HepG2 (cell line): ENCODE measurements at regions not wholly inside any gene's neighbourhood (a gene's known extent, or its start where the extent isn't known, plus 50 kb on each side); places are given as distances from the start of the nearest gene placed in this dataset.

ENCODE experiments used
- AHR ChIP-seq: IDR thresholded peaks from 2 replicates; pipeline ENCODE4 v1.6.1; 2018; ENCODE audit warnings: missing genetic modification reagents, missing compliant biosample characterization
- FOSL2 ChIP-seq: sonication (generic); formaldehyde crosslinking; IDR thresholded peaks from 2 replicates; pipeline ENCODE4 v1.4.0; 2020; ENCODE audit warnings: missing genetic modification reagents
- HNF4G ChIP-seq, 2 experiments: sonication (generic) in 1 of 2; formaldehyde crosslinking in 1 of 2; IDR thresholded peaks; 2 replicates each; pipeline versions ENCODE4 v1.4.0 to v1.6.1; 2011 to 2020; ENCODE audit warnings: borderline replicate concordance in 2 of 2, low read depth in 2 of 2, mild to moderate bottlenecking in 2 of 2, low read length in 1 of 2, missing genetic modification reagents in 1 of 2, moderate library complexity in 1 of 2
- NONO ChIP-seq, 2 experiments: fragments of 450-650 bp in 1 of 2; sonication (generic) in 1 of 2; formaldehyde crosslinking in 1 of 2; IDR thresholded peaks in 1 of 2; conservative IDR thresholded peaks in 1 of 2; 2 replicates each; pipeline versions ENCODE4 v1.6.1 to v1.8.0; 2017 to 2022; ENCODE audit warnings: mild to moderate bottlenecking in 1 of 2, missing genetic modification reagents in 1 of 2, moderate library complexity in 1 of 2
- RFX3 ChIP-seq: IDR thresholded peaks from 2 replicates; pipeline ENCODE4 v1.6.1; 2016; ENCODE audit warnings: missing biosample characterization, missing genetic modification reagents
- RNF2 ChIP-seq: fragments of 450-650 bp; conservative IDR thresholded peaks from 2 replicates; pipeline ENCODE4 v1.6.1; 2016; ENCODE audit warnings: low read depth
- RXRB ChIP-seq: IDR thresholded peaks from 2 replicates; pipeline ENCODE4 v1.6.1; 2016; ENCODE audit warnings: borderline replicate concordance, missing genetic modification reagents, missing compliant biosample characterization
- SIN3A ChIP-seq: IDR thresholded peaks from 2 replicates; pipeline ENCODE4 v1.6.1; 2011; ENCODE audit warnings: low read depth, mild to moderate bottlenecking, control low read depth, low read length, borderline replicate concordance
- SRSF1 ChIP-seq: fragments of 200-400 bp; formaldehyde crosslinking; optimal IDR thresholded peaks from 2 replicates; pipeline ENCODE3; 2017; ENCODE audit warnings: mild to moderate bottlenecking, low read depth, low read length, moderate library complexity
- TFDP2 ChIP-seq: sonication (generic); formaldehyde crosslinking; IDR thresholded peaks from 2 replicates; pipeline ENCODE4 v1.4.0; 2020; ENCODE audit warnings: missing genetic modification reagents
- WIZ ChIP-seq: sonication (generic); formaldehyde crosslinking; IDR thresholded peaks from 2 replicates; pipeline ENCODE4 v1.5.1; 2020; ENCODE audit warnings: mild to moderate bottlenecking, missing genetic modification reagents
- YEATS4 ChIP-seq: sonication (generic); formaldehyde crosslinking; IDR thresholded peaks from 2 replicates; pipeline ENCODE4 v1.4.0; 2020; ENCODE audit warnings: missing genetic modification reagents, borderline replicate concordance
- ZFX ChIP-seq: sonication (generic); formaldehyde crosslinking; IDR thresholded peaks from 2 replicates; pipeline ENCODE4 v1.4.0; 2020; ENCODE audit warnings: mild to moderate bottlenecking, low read depth, missing genetic modification reagents, moderate library complexity
- ZNF652 ChIP-seq: IDR thresholded peaks from 2 replicates; pipeline ENCODE4 v1.6.1; 2016; ENCODE audit warnings: low read depth, borderline replicate concordance
- TF ChIP-seq, protein P1 (sequence below): IDR thresholded peaks from 2 replicates; pipeline ENCODE4 v1.6.1; 2016; ENCODE audit warnings: missing compliant biosample characterization, missing genetic modification reagents, borderline replicate concordance
- TF ChIP-seq, protein P2 (sequence below): sonication (generic); formaldehyde crosslinking; IDR thresholded peaks from 2 replicates; pipeline ENCODE4 v1.8.1; 2022; ENCODE audit warnings: mild to moderate bottlenecking, missing genetic modification reagents
- TF ChIP-seq, protein P3 (sequence below): sonication (generic); formaldehyde crosslinking; IDR thresholded peaks from 2 replicates; pipeline ENCODE4 v1.4.0; 2020; ENCODE audit warnings: mild to moderate bottlenecking, missing genetic modification reagents, borderline replicate concordance
- TF ChIP-seq, protein P4 (sequence below): IDR thresholded peaks from 2 replicates; pipeline ENCODE4 v1.6.1; 2012; ENCODE audit warnings: inconsistent platforms

DNA sequence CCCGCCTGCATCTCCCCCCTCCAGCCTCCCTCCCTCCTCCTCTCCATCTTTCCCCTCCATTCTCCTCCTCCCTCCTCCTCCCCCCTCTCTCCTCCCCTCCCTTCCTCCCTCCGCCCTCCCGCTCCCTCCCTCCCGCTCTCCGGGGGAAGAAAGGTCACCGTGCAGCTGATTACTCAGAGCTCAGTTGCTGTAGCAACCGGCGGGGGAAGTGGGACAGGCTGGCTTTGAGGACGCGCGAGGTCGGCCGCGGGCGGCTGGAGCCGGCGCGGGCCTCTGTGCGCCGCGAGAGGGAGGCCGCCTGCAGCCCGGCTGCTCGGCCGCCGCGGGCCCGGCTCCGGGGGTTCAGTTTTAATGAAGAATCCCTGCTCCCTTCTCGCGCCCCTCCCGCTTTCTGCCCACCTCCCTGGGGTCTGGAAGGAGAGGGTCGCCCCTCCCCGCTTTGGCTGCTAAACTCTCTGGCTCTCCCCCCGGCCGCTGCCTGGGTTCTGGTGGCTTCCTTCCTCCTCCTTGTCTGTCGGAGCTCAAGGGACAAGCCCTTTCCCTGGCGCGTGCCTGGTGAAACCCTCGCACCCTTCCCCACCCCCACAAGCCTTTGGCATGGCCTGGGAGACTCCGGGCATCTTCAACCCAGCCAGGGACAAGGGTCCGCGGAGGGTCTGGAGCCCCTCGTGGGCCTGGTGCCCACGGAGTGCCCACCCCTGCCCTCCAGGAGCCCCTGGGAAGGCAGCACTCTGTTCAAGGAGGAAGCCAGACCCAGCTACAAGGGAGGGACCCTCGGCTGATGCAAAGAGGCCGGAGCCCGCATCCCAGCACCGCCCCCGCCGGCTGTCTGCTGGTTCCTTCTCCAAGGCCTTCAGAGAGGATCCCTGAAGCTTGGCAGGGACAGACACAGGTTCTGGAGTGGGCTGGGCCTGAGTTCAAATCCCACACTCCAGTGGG, 160.3 kb downstream of the C9orf50 start (continued):
- no peak for TF ChIP-seq WIZ
- TF ChIP-seq ZFX (CRISPR knock-in tag), result peak; percentile 69
- peak; percentile 85 for TF ChIP-seq RFX3 (CRISPR knock-in tag)
- TF ChIP-seq HNF4G (IDR thresholded peaks at IDR 0.05; ENCODE audit: borderline replicate concordance, low read depth, low read length), result peak; percentile 81
- TF ChIP-seq HNF4G (CRISPR knock-in tag; IDR thresholded peaks at IDR 0.05; ENCODE audit: borderline replicate concordance, low read depth), result no peak
- 0 out of 2 replicates have a peak, but pooled peaks have one; percentile 32 for TF ChIP-seq RNF2
- TF ChIP-seq, protein P1, sequence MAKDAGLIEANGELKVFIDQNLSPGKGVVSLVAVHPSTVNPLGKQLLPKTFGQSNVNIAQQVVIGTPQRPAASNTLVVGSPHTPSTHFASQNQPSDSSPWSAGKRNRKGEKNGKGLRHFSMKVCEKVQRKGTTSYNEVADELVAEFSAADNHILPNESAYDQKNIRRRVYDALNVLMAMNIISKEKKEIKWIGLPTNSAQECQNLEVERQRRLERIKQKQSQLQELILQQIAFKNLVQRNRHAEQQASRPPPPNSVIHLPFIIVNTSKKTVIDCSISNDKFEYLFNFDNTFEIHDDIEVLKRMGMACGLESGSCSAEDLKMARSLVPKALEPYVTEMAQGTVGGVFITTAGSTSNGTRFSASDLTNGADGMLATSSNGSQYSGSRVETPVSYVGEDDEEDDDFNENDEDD (CRISPR knock-in tag), result peak; percentile 46; the same call in 1 of the 2 replicates
- TF ChIP-seq SRSF1, result peak; percentile 51
- peak; percentile 55 for TF ChIP-seq RXRB
- 0 out of 2 replicates have a peak, but pooled peaks have one; percentile 43 for TF ChIP-seq AHR (CRISPR knock-in tag)
- peak; percentile 70; the same call in 1 of the 2 replicates for TF ChIP-seq SIN3A
- 0 out of 2 replicates have a peak, but pooled peaks have one; percentile 14 for TF ChIP-seq YEATS4 (CRISPR knock-in tag)
- TF ChIP-seq NONO (IDR thresholded peaks at IDR 0.05), result no peak
- TF ChIP-seq NONO (CRISPR knock-in tag; conservative IDR thresholded peaks at IDR 0.05), result 0 out of 2 replicates have a peak, but pooled peaks have one; percentile 20
- no peak for TF ChIP-seq ZNF652 (CRISPR knock-in tag)
- peak; percentile 53; the same call in 1 of the 2 replicates for TF ChIP-seq TFDP2 (CRISPR knock-in tag)
- TF ChIP-seq FOSL2 (CRISPR knock-in tag), result peak; percentile 78
- TF ChIP-seq, protein P2, sequence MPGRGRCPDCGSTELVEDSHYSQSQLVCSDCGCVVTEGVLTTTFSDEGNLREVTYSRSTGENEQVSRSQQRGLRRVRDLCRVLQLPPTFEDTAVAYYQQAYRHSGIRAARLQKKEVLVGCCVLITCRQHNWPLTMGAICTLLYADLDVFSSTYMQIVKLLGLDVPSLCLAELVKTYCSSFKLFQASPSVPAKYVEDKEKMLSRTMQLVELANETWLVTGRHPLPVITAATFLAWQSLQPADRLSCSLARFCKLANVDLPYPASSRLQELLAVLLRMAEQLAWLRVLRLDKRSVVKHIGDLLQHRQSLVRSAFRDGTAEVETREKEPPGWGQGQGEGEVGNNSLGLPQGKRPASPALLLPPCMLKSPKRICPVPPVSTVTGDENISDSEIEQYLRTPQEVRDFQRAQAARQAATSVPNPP (CRISPR knock-in tag), result no peak
- TF ChIP-seq, protein P3, sequence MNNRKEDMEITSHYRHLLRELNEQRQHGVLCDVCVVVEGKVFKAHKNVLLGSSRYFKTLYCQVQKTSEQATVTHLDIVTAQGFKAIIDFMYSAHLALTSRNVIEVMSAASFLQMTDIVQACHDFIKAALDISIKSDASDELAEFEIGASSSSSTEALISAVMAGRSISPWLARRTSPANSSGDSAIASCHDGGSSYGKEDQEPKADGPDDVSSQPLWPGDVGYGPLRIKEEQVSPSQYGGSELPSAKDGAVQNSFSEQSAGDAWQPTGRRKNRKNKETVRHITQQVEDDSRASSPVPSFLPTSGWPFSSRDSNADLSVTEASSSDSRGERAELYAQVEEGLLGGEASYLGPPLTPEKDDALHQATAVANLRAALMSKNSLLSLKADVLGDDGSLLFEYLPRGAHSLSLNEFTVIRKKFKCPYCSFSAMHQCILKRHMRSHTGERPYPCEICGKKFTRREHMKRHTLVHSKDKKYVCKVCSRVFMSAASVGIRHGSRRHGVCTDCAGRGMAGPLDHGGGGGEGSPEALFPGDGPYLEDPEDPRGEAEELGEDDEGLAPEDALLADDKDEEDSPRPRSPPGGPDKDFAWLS (CRISPR knock-in tag), result no peak
- TF ChIP-seq, protein P4, sequence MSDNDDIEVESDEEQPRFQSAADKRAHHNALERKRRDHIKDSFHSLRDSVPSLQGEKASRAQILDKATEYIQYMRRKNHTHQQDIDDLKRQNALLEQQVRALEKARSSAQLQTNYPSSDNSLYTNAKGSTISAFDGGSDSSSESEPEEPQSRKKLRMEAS, result peak; percentile 63
